Sigmoid colon (tissue), 6 donors: ENCODE measurements at regions not wholly inside any gene's neighbourhood (a gene's known extent, or its start where the extent isn't known, plus 50 kb on each side); places are given as distances from the start of the nearest gene placed in this dataset.

Experiments
- DNase-seq: peaks from one replicate; pipeline ENCODE4 v3.0.0-alpha.2; 2019
- H3K27ac ChIP-seq, 4 donors: fragments of 200-600 bp; sonication (generic); one replicate each; pipeline ENCODE4 v1.5.1; 2016 to 2019; ENCODE audit warnings: mild to moderate bottlenecking in 1 of 4
- H3K27me3 ChIP-seq, 3 donors: fragments of 200-600 bp; sonication (generic); one replicate each; pipeline ENCODE4 v1.5.1; 2019; ENCODE audit warnings: mild to moderate bottlenecking in 1 of 3
- H3K36me3 ChIP-seq, 4 donors: fragments of 200-600 bp; sonication (generic); one replicate each; pipeline ENCODE4 v1.5.1; 2016 to 2019
- H3K4me1 ChIP-seq, 4 donors: fragments of 200-600 bp; sonication (generic); one replicate each; pipeline ENCODE4 v1.5.1; 2017 to 2019
- H3K4me3 ChIP-seq, 4 donors: fragments of 200-600 bp; sonication (generic); one replicate each; pipeline ENCODE4 v1.5.1; 2017 to 2019; ENCODE audit warnings: mild to moderate bottlenecking in 2 of 4, moderate library complexity in 1 of 4
- H3K9me3 ChIP-seq, 4 donors: fragments of 200-600 bp in 3 of 4; sonication (generic) in 3 of 4; one replicate each; pipeline versions ENCODE4 v1.5.1 to v1.6.1; 2013 to 2019
- EP300 ChIP-seq, 4 donors: sonication (generic); formaldehyde crosslinking; IDR thresholded peaks; one replicate each; pipeline ENCODE4 v1.6.1; 2017; ENCODE audit warnings: antibody characterized with exemption in 4 of 4
- POLR2A ChIP-seq, 2 donors: fragments of 450-650 bp; IDR thresholded peaks; one replicate each; pipeline ENCODE4 v1.6.1; 2016; ENCODE audit warnings: antibody characterized with exemption in 2 of 2, mild to moderate bottlenecking in 2 of 2, moderate library complexity in 2 of 2
- POLR2AphosphoS5 ChIP-seq, 4 donors: sonication (generic); formaldehyde crosslinking; IDR thresholded peaks; one replicate each; pipeline ENCODE4 v1.6.1; 2017; ENCODE audit warnings: antibody characterized with exemption in 4 of 4
- WGBS, 2 donors: extraction: QIAGEN DNeasy Blood & Tissue Kit; methylation state at CpG; one replicate each; pipeline ENCODE4 v1.1.7; 2013; 5-methylcytosine and 5-hydroxymethylcytosine counted together
- intact Hi-C: fragments of 100-400 bp; cut with DNase I; formaldehyde crosslinking; loops from one replicate; pipeline ENCODE4 v1.15.1; 2023
- TF ChIP-seq, protein P1 (sequence below), 4 experiments: fragments of 450-650 bp in 3 of 4; fragments of 200-600 bp in 1 of 4; IDR thresholded peaks; one replicate each; pipeline ENCODE4 v1.5.1; 2016 to 2019; ENCODE audit warnings: antibody characterized with exemption in 4 of 4, mild to moderate bottlenecking in 3 of 4, moderate library complexity in 2 of 4
- donor health status: healthy with polysubstance abuse.
- donor health status: healthy.

DNA sequence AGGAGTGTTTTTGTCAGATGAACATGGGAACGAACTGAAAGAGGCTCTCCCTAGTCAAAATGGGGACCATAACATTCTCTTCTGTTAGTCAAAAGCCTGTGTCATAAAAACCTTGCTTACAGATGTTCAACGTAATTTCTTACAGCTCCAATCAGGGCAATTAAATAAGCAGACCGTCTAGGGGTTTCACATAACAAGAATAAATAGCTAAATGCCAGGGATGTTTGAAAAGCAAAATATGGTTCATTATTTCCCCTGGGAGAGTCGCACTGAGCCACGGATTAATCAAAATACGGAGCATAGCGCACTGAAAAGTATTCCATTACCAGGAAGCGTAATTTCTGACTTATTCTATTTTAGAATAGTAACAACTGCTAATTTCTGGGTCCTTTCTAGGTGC, 63.7 kb upstream of the MRI1 start:
- Histone ChIP-seq H3K27me3 (peaks cover 0 to 36% (median 13%) of the 10 kb centered on the region in 3 donors), H3K27ac (no peak overlapping the region), H3K36me3 (no peaks in the 10 kb centered on the region), H3K4me1 (no peaks in the 10 kb centered on the region), H3K4me3 (no peak overlapping the region), H3K9me3 (peaks cover 0 to 6% (median 3%) of the 10 kb centered on the region in 4 donors)
- TF ChIP-seq EP300 (IDR thresholded peaks at IDR 0.05) (no peak), POLR2AphosphoS5 (IDR thresholded peaks at IDR 0.05) (no peak), POLR2A (IDR thresholded peaks at IDR 0.05) (no peak)
- TF ChIP-seq, protein P1, sequence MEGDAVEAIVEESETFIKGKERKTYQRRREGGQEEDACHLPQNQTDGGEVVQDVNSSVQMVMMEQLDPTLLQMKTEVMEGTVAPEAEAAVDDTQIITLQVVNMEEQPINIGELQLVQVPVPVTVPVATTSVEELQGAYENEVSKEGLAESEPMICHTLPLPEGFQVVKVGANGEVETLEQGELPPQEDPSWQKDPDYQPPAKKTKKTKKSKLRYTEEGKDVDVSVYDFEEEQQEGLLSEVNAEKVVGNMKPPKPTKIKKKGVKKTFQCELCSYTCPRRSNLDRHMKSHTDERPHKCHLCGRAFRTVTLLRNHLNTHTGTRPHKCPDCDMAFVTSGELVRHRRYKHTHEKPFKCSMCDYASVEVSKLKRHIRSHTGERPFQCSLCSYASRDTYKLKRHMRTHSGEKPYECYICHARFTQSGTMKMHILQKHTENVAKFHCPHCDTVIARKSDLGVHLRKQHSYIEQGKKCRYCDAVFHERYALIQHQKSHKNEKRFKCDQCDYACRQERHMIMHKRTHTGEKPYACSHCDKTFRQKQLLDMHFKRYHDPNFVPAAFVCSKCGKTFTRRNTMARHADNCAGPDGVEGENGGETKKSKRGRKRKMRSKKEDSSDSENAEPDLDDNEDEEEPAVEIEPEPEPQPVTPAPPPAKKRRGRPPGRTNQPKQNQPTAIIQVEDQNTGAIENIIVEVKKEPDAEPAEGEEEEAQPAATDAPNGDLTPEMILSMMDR (IDR thresholded peaks at IDR 0.05) = no peak
- DNase-seq = no peak
- intact Hi-C loops = no loop called here
- 61 to 73% methylated on average over 8 of the region's 8 CpGs for WGBS, 2 donors

DNA sequence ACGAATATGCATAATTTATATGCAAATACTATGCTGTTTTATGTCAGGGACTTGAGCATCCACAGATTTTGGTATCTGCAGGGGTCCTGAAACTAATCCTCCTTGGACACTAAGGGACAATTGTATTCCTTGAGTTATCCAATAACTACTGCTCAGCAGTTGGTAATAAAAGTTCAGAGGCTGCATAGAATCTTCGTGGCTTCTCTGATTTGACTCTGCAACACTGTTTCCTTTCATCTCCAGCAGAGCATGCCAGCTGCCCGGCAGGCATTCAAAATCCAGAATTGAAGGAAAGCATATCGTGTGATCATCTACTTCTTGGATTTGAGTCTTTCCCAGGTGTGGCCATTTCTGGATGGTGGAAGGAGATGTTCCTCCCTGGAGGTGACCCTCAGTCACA, 64.5 kb upstream of the MRI1 start:
- H3K4me3 ChIP-seq = no peak overlapping the region
- WGBS, 2 donors = 14 to 41% methylated on average over 4 of the region's 4 CpGs
- H3K27me3 ChIP-seq = peaks cover 0 to 38% (median 13%) of the 10 kb centered on the region in 3 donors
- intact Hi-C loops = no loop called here
- TF ChIP-seq, protein P1 (IDR thresholded peaks at IDR 0.05) = no peak
- TF ChIP-seq EP300 (IDR thresholded peaks at IDR 0.05) = no peak
- no peak for TF ChIP-seq POLR2AphosphoS5 (IDR thresholded peaks at IDR 0.05)
- no peak for TF ChIP-seq POLR2A (IDR thresholded peaks at IDR 0.05)
- no peak overlapping the region for H3K27ac ChIP-seq
- no peaks in the 10 kb centered on the region for H3K36me3 ChIP-seq
- DNase-seq = no peak
- peaks cover 0 to 4% (median 2%) of the 10 kb centered on the region in 4 donors for H3K9me3 ChIP-seq
- H3K4me1 ChIP-seq = no peaks in the 10 kb centered on the region

DNA sequence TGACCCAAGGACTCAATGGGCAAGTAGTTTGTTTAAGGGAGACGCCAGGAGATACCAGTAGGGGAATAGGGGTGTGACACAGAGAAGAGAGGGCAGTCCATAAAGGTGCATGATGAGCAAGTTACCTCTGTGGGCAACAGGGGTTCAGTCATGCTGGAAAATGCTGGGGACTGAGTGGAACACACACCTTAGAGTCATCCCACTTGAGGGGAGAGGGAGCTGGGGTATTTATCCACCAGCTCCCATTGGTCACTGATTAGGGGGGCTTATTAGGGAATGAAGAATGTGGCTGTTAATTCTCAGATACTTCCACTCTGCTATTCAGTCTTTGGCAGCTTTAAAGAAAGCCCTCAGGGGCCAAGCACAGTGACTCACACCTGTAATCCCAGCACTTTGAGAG, 67.5 kb upstream of the MRI1 start:
- DNase-seq = no peak
- Histone ChIP-seq H3K9me3 (peaks cover 0 to 4% (median 2%) of the 10 kb centered on the region in 4 donors), H3K36me3 (no peaks in the 10 kb centered on the region), H3K4me1 (no peaks in the 10 kb centered on the region), H3K4me3 (no peak overlapping the region), H3K27me3 (peaks cover 0 to 34% (median 13%) of the 10 kb centered on the region in 3 donors), H3K27ac (no peak overlapping the region)
- intact Hi-C loops = no loop called here
- 77 to 80% methylated on average over 1 of the region's 1 CpG for WGBS, 2 donors
- TF ChIP-seq EP300 (IDR thresholded peaks at IDR 0.05) = no peak
- no peak for TF ChIP-seq POLR2A (IDR thresholded peaks at IDR 0.05)

DNA sequence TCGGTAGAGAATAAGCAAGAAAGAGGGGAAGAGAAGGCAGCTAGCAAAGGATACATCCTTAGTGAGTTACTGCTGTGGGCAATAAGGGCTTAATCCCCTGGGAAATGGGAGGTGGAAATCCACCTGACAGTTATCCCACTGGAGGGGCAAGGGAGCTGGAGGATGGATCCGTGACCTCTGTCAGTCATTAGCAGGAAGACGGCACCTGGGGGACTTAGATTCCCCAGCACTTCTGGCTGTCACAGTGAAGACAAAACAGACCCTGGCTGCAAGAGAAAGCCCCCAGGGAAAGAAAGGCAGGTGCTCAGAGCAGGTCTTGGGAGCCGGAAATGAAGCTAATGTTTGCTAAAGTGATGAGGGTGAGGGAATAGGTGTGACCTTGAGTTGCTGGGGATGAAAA, 70.4 kb upstream of the MRI1 start:
- intact Hi-C loops = no loop called here
- TF ChIP-seq EP300 (IDR thresholded peaks at IDR 0.05) (no peak), POLR2AphosphoS5 (IDR thresholded peaks at IDR 0.05) (no peak), POLR2A (IDR thresholded peaks at IDR 0.05) (no peak)
- TF ChIP-seq, protein P1 (IDR thresholded peaks at IDR 0.05) = no peak

DNA sequence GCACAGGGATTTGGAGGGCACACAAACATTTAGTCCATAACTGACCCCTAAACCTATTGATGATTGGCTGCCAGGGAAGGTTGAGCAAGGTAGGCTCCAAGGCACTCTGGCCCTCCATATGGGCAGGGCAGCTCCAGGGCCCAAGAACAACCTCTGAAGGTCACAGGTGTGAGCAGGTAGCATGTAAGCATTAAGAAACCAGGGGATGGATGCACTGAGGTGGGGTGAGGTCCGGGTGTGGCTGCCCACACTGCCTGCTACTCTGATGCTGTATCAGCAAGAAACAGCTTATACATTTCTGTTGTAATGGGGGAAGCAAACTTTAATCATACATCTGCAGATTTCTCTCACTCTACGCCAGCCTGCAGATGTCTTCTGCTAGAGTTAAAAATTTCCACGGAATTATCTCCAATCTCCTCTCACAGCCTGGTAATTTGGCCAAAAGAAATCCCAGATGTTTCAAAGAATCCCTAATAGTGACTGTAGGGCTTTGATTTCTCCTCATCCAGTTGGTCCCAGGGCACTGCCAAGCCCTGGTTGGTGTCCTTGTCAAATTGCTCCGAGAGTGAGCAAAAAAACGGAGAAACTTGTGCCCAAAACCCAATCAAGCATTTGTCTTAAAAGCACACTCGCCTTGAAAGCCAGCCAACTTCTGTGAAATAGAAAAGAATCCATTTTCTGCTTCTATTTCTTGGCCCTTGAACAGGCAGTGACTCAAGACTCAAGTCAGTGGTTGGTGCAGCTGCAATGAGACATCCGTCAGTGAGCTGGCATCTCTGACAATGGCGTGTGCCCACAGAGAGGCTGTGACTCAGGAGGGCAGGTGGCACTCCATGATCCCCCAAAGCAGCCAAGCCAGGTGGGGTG, 72.5 kb upstream of the MRI1 start:
- intact Hi-C loops = no loop called here
- TF ChIP-seq POLR2A (IDR thresholded peaks at IDR 0.05) (no peak), EP300 (IDR thresholded peaks at IDR 0.05) (no peak), POLR2AphosphoS5 (IDR thresholded peaks at IDR 0.05) (no peak)
- TF ChIP-seq, protein P1 (IDR thresholded peaks at IDR 0.05) = no peak
- no peak overlapping the region for H3K27ac ChIP-seq
- H3K9me3 ChIP-seq = no peaks in the 10 kb centered on the region
- peaks cover 0 to 15% (median 0%) of the 10 kb centered on the region in 3 donors for H3K27me3 ChIP-seq
- no peaks in the 10 kb centered on the region for H3K4me1 ChIP-seq
- no peak for DNase-seq
- no peaks in the 10 kb centered on the region for H3K36me3 ChIP-seq
- 71 to 79% methylated on average over 8 of the region's 8 CpGs for WGBS, 2 donors
- no peak overlapping the region for H3K4me3 ChIP-seq

More for the DNA sequence above, 70.4 kb upstream of the MRI1 start:
- WGBS, 2 donors = 73 to 82% methylated on average over 4 of the region's 4 CpGs
- Histone ChIP-seq H3K27ac (no peak overlapping the region), H3K9me3 (no peaks in the 10 kb centered on the region), H3K4me1 (no peaks in the 10 kb centered on the region), H3K27me3 (peaks cover 0 to 21% (median 0%) of the 10 kb centered on the region in 3 donors), H3K4me3 (no peak overlapping the region), H3K36me3 (no peaks in the 10 kb centered on the region)
- no peak for DNase-seq
